ENCODE measurements at regions not wholly inside any gene's neighbourhood (a gene's known extent, or its start where the extent isn't known, plus 50 kb on each side); places are given as distances from the start of the nearest gene placed in this dataset.

DNA sequence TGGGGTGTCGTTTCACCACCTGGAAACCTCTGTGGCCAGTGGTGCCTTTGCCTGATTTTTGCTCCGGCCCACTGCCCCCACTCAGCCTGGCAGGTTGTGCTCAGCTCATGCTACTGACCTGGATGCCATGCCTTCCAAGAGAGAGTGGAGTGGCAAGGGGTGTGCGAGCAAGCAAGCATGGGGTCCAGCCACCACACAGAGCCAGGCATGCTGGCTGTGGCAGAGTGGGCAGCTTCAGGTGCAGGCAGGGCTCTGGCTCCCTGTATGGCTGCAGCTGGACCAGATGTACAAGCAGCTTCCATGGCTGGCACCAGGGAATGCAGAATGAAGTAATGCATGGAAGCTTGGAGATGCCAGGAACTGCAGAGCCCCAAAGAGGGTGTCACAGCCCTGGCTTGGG, 620.5 kb upstream of the SETBP1 start:
- TF ChIP-seq, protein P1, sequence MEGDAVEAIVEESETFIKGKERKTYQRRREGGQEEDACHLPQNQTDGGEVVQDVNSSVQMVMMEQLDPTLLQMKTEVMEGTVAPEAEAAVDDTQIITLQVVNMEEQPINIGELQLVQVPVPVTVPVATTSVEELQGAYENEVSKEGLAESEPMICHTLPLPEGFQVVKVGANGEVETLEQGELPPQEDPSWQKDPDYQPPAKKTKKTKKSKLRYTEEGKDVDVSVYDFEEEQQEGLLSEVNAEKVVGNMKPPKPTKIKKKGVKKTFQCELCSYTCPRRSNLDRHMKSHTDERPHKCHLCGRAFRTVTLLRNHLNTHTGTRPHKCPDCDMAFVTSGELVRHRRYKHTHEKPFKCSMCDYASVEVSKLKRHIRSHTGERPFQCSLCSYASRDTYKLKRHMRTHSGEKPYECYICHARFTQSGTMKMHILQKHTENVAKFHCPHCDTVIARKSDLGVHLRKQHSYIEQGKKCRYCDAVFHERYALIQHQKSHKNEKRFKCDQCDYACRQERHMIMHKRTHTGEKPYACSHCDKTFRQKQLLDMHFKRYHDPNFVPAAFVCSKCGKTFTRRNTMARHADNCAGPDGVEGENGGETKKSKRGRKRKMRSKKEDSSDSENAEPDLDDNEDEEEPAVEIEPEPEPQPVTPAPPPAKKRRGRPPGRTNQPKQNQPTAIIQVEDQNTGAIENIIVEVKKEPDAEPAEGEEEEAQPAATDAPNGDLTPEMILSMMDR (IDR thresholded peaks at IDR 0.05; ENCODE audit: low read depth, low read length): no peak
- TF ChIP-seq POLR2A (IDR thresholded peaks at IDR 0.05; ENCODE audit: extremely low read depth, insufficient read length): no peak
